NCI-H446 (cell line): ENCODE measurements at regions not wholly inside any gene's neighbourhood (a gene's known extent, or its start where the extent isn't known, plus 50 kb on each side); places are given as distances from the start of the nearest gene placed in this dataset.
"Not testable (repeated sequence)": the region's sequence is repeated elsewhere in the genome, so short reads cannot be mapped to it uniquely, and the experiment has no call there.

ENCODE experiments used
- DNase-seq, 2 experiments: peaks; one replicate each; lab custom pipeline; 2025; lab: John Stamatoyannopoulos, UW

- DNase-seq = no peak
These were observed 237.4 kb upstream of the SEMA3D start for GRCh38 chr7:85424298-85424697.

GRCh38 chr7:85423209-85423895 lies 236.5 kb upstream of the SEMA3D start:
- DNase-seq = no peak

GRCh38 chr7:85415743-85416142 lies 228.9 kb upstream of the SEMA3D start:
- no peak for DNase-seq

GRCh38 chr7:85413718-85414117 lies 226.9 kb upstream of the SEMA3D start:
- DNase-seq = no peak

- no peak for DNase-seq
These were observed 226.1 kb upstream of the SEMA3D start for GRCh38 chr7:85412912-85413311.

- DNase-seq = no peak
These were observed 220.5 kb upstream of the SEMA3D start for GRCh38 chr7:85407391-85407790.

GRCh38 chr7:85405016-85405902 lies 218.4 kb upstream of the SEMA3D start:
- no peak for DNase-seq

- DNase-seq = no peak
These were observed 209.8 kb upstream of the SEMA3D start for GRCh38 chr7:85396676-85397075.

GRCh38 chr7:85392789-85393188 lies 205.9 kb upstream of the SEMA3D start:
- no peak for DNase-seq

- DNase-seq = no peak
These were observed 205.5 kb upstream of the SEMA3D start for GRCh38 chr7:85392326-85392725.

- DNase-seq = no peak
These were observed 199.6 kb upstream of the SEMA3D start for GRCh38 chr7:85386460-85386859.

- DNase-seq = no peak
These were observed 197.5 kb upstream of the SEMA3D start for GRCh38 chr7:85384392-85384791.

- DNase-seq = no peak
These were observed 194.4 kb upstream of the SEMA3D start for GRCh38 chr7:85381212-85381611.

GRCh38 chr7:85376589-85376988 lies 189.7 kb upstream of the SEMA3D start:
- no peak for DNase-seq

- DNase-seq = no peak
These were observed 170.1 kb upstream of the SEMA3D start for GRCh38 chr7:85356916-85357315.

GRCh38 chr7:85343484-85343883 lies 156.6 kb upstream of the SEMA3D start:
- DNase-seq = no peak

- DNase-seq = no peak
These were observed 155.9 kb upstream of the SEMA3D start for GRCh38 chr7:85342781-85343180.

GRCh38 chr7:85341973-85342372 lies 155.1 kb upstream of the SEMA3D start:
- DNase-seq = no peak

- no peak for DNase-seq
These were observed 154.3 kb upstream of the SEMA3D start for GRCh38 chr7:85341121-85341520.

- DNase-seq = no peak
These were observed 149.2 kb upstream of the SEMA3D start for GRCh38 chr7:85336086-85336485.

GRCh38 chr7:85335113-85335512 lies 148.3 kb upstream of the SEMA3D start:
- DNase-seq = not testable (repeated sequence)

- DNase-seq = no peak
These were observed 141.7 kb upstream of the SEMA3D start for GRCh38 chr7:85328456-85328998.

- DNase-seq = no peak
These were observed 137.4 kb upstream of the SEMA3D start for GRCh38 chr7:85324145-85324799.
